ENCODE measurements at regions not wholly inside any gene's neighbourhood (a gene's known extent, or its start where the extent isn't known, plus 50 kb on each side); places are given as distances from the start of the nearest gene placed in this dataset.

DNA sequence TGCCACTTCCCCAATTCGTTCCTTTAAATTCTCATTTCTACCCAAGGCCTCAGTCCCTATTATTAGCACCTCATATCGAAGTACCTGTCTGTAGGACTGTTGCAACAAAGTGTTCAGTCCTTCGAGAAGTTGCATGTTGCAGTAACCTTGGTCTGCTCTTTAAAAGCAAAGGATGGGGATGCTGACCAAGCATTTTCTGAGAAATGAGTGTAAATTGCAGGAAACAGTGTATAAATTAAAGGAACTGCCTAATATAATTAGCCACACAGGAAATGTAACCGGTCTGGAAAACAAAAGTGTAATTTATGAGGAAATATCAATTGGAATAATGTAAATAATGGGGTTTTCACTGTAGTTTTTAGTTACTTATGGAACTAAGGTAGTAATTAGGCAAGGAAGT is 261.9 kb upstream of the ARID1B start:
- ATAC-seq: no peak
- no peak overlapping the region for H3K4me3 Mint-ChIP-seq
- H3K27ac Mint-ChIP-seq: no peak overlapping the region
- DNase-seq: no peak
- peaks cover 4% of the 10 kb centered on the region for H3K9me3 Mint-ChIP-seq (ENCODE audit: low read depth)
- CTCF ChIA-PET: no interaction called here
- no peaks in the 10 kb centered on the region for H3K36me3 Mint-ChIP-seq
- peaks cover 8% of the 10 kb centered on the region for H3K27me3 Mint-ChIP-seq
- H3K4me1 Mint-ChIP-seq: no peaks in the 10 kb centered on the region

- CTCF ChIA-PET: no interaction called here
- no peaks in the 10 kb centered on the region for H3K9me3 Mint-ChIP-seq (ENCODE audit: low read depth)
- no peak overlapping the region for H3K4me3 Mint-ChIP-seq
- no peak for ATAC-seq
- peaks cover 11% of the 10 kb centered on the region for H3K27me3 Mint-ChIP-seq
- peaks cover 3% of the 10 kb centered on the region for H3K4me1 Mint-ChIP-seq
- no peak overlapping the region for H3K27ac Mint-ChIP-seq
- no peak for DNase-seq
- H3K36me3 Mint-ChIP-seq: no peaks in the 10 kb centered on the region
Measured at GRCh38 chr6:156513504-156513903, 263.7 kb upstream of the ARID1B start.

GRCh38 chr6:156511570-156511969 is 265.6 kb upstream of the ARID1B start:
- Mint-ChIP-seq H3K27me3 (peaks cover 15% of the 10 kb centered on the region), H3K36me3 (no peaks in the 10 kb centered on the region), H3K4me3 (no peak overlapping the region), H3K9me3 (ENCODE audit: low read depth) (no peaks in the 10 kb centered on the region), H3K4me1 (peaks cover 3% of the 10 kb centered on the region), H3K27ac (no peak overlapping the region)
- no peak for DNase-seq
- CTCF ChIA-PET: no interaction called here
- ATAC-seq: no peak

DNA sequence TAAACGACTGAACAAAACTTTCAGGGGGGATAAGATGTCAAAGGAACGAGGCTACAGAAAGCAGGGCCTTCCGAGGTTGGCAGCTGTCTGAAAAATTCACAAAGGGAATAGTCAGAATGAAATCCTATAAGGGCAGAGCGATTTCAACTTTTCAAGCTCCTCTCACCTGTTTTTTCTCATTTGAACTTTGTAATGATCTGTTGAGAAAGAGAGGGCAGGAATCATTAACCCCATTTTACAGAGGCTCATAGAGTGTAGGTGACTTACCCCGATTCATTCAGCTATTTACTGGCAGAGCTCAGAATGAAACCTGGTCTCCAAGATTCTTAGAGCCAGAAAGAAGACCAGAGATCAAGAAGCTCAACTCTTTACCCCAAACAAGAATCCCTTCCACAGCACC is 266.1 kb upstream of the ARID1B start:
- Mint-ChIP-seq H3K9me3 (ENCODE audit: low read depth) (no peaks in the 10 kb centered on the region), H3K27ac (no peak overlapping the region), H3K27me3 (peaks cover 15% of the 10 kb centered on the region), H3K36me3 (no peaks in the 10 kb centered on the region), H3K4me1 (peaks cover 3% of the 10 kb centered on the region), H3K4me3 (no peak overlapping the region)
- DNase-seq (no peak), ATAC-seq (no peak)
- CTCF ChIA-PET: no interaction called here

DNA sequence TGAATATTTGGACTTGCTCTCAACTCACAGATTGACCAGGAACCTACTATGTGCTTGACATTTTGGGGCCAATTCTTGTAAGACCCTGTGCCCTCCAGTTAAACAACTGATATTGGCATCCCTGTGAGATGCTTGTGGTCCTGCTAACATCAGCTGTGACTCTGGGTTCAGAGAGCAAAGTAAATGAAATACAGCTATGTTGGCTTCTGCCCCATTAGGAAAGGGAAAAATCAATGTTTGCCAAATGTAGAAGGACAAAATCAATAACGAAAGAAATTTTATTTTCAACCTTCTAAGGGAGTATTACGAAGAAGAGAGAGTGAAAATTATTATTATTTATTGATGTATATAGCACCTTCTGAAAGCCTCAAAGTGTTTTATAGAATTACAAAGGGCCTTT is 266.9 kb upstream of the ARID1B start:
- H3K36me3 Mint-ChIP-seq: no peaks in the 10 kb centered on the region
- ATAC-seq (no peak), DNase-seq (no peak)
- CTCF ChIA-PET: no interaction called here
- H3K9me3 Mint-ChIP-seq (ENCODE audit: low read depth): no peaks in the 10 kb centered on the region
- no peak overlapping the region for H3K27ac Mint-ChIP-seq
- H3K4me3 Mint-ChIP-seq: no peak overlapping the region
- H3K27me3 Mint-ChIP-seq: peaks cover 15% of the 10 kb centered on the region
- peaks cover 3% of the 10 kb centered on the region for H3K4me1 Mint-ChIP-seq

- Mint-ChIP-seq H3K4me1 (peaks cover 3% of the 10 kb centered on the region), H3K9me3 (ENCODE audit: low read depth) (no peaks in the 10 kb centered on the region), H3K4me3 (no peak overlapping the region), H3K27me3 (peaks cover 15% of the 10 kb centered on the region), H3K27ac (no peak overlapping the region), H3K36me3 (no peaks in the 10 kb centered on the region)
- CTCF ChIA-PET: no interaction called here
- DNase-seq (no peak), ATAC-seq (no peak)
Measured at GRCh38 chr6:156509496-156509895, 267.7 kb upstream of the ARID1B start.

DNA sequence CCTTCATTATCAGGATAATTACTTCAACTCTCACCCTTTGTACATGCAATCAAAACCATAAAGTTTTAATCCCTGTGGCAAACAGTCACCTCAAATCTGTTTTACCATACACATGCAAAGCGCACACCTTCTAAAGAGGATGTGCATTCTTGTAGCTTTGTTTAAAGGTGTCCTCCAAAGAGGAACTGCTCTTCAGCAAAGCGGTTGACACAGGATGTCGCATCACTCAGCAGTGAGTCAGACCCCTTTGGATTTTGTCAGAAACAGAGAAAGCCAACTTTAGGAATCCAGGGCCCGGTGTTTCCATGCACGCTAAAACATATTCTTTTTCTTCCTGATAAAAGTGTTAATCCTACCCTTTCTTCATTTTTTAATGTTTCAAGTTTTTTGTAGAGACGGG is 268.3 kb upstream of the ARID1B start:
- ATAC-seq: no peak
- CTCF ChIA-PET: no interaction called here
- H3K27me3 Mint-ChIP-seq: peaks cover 15% of the 10 kb centered on the region

DNA sequence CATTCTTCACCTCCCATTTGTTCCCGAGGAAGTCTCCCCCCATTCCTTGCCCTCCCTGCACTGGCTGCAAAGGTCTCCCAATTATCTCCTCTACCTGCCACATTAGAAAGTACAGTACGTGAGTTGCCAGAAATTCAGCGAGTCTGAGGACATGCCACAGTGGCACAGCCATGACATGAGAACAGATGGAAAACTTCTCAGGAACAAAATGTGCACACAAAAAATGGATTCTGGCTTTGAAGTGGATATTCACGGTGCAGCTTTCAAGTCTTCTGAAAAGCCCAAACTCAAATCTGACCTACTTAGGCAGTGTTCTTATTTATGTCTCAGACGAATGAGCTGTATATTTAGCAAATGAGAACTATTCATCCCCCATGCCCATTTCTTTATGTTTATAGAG is 269.1 kb upstream of the ARID1B start:
- no peaks in the 10 kb centered on the region for H3K36me3 Mint-ChIP-seq
- no peak overlapping the region for H3K4me3 Mint-ChIP-seq
- no peaks in the 10 kb centered on the region for H3K9me3 Mint-ChIP-seq (ENCODE audit: low read depth)
- H3K27me3 Mint-ChIP-seq: peaks cover 15% of the 10 kb centered on the region
- peaks cover 3% of the 10 kb centered on the region for H3K4me1 Mint-ChIP-seq
- ATAC-seq (no peak), DNase-seq (no peak)
- H3K27ac Mint-ChIP-seq: no peak overlapping the region
- CTCF ChIA-PET: no interaction called here

More for the DNA sequence above, 268.3 kb upstream of the ARID1B start:
- Mint-ChIP-seq H3K9me3 (ENCODE audit: low read depth) (no peaks in the 10 kb centered on the region), H3K4me3 (no peak overlapping the region), H3K36me3 (no peaks in the 10 kb centered on the region), H3K27ac (no peak overlapping the region), H3K4me1 (peaks cover 3% of the 10 kb centered on the region)
- no peak for DNase-seq

- ATAC-seq (no peak), DNase-seq (no peak)
- Mint-ChIP-seq H3K4me1 (peaks cover 3% of the 10 kb centered on the region), H3K36me3 (no peaks in the 10 kb centered on the region), H3K4me3 (no peak overlapping the region), H3K27me3 (peaks cover 15% of the 10 kb centered on the region), H3K9me3 (ENCODE audit: low read depth) (no peaks in the 10 kb centered on the region), H3K27ac (no peak overlapping the region)
- CTCF ChIA-PET: no interaction called here
Measured at GRCh38 chr6:156507656-156508055, 269.5 kb upstream of the ARID1B start.

DNA sequence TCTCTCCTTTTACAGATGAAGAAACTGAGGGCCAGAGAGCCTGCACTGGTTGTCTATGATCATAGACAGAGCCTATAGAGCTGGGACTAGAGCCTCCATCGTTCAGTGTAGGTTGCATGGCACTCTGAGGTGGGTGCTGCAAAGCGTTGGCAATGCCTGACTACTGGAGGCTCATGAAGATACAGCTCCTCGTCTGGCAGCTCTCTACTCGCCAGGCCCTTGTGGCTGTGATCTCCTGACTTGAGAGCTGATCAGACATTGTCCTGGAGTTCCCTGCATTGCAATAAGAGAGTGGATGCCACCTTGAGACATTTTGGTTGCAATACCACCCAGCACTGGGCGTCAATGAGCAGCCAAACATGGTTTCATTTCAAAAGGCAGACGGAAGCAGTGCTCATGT is 270.1 kb upstream of the ARID1B start:
- DNase-seq: no peak
- no peaks in the 10 kb centered on the region for H3K36me3 Mint-ChIP-seq
- no peak for ATAC-seq
- H3K4me1 Mint-ChIP-seq: peaks cover 3% of the 10 kb centered on the region
- peaks cover 11% of the 10 kb centered on the region for H3K27me3 Mint-ChIP-seq
- CTCF ChIA-PET: no interaction called here
- H3K4me3 Mint-ChIP-seq: no peak overlapping the region
- H3K27ac Mint-ChIP-seq: no peak overlapping the region
- H3K9me3 Mint-ChIP-seq (ENCODE audit: low read depth): no peaks in the 10 kb centered on the region

DNA sequence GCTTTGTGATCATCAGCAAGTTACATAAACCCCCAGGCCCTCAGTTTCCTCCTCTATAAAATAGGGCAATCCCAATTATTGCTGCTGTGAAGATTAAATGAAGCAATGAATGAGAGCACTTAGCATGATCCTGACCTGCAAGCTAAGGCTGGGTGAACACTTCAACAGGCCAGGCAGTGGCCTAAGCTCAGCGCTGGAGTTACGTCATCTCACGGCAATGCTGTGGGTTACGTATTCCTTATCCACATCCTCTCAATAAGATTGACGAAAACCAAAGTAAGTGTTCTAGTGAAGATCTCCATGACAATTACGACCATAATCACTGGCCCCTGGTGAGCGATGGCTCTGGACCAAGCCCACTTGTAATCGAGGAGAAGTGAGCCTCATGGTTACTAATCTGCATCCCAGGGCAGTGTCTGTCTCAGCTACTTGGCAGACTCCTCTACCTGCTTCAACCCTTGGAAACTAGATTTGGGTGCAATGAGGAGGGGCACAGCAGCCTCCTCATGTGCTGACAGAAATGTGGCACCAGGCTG is 274.1 kb upstream of the ARID1B start:
- ATAC-seq: no peak
- H3K27me3 Mint-ChIP-seq: peaks cover 4% of the 10 kb centered on the region
- H3K27ac Mint-ChIP-seq: no peak overlapping the region
- no peaks in the 10 kb centered on the region for H3K36me3 Mint-ChIP-seq
- H3K4me3 Mint-ChIP-seq: no peak overlapping the region
- no peaks in the 10 kb centered on the region for H3K9me3 Mint-ChIP-seq (ENCODE audit: low read depth)
- no peaks in the 10 kb centered on the region for H3K4me1 Mint-ChIP-seq
- DNase-seq: no peak
- CTCF ChIA-PET: no interaction called here

GRCh38 chr6:156497618-156498017 is 279.6 kb upstream of the ARID1B start:
- H3K4me3 Mint-ChIP-seq: no peak overlapping the region
- H3K4me1 Mint-ChIP-seq: no peaks in the 10 kb centered on the region
- no peaks in the 10 kb centered on the region for H3K9me3 Mint-ChIP-seq (ENCODE audit: low read depth)
- DNase-seq: no peak
- H3K27ac Mint-ChIP-seq: no peak overlapping the region
- ATAC-seq: no peak
- no peaks in the 10 kb centered on the region for H3K36me3 Mint-ChIP-seq
- no peaks in the 10 kb centered on the region for H3K27me3 Mint-ChIP-seq
- CTCF ChIA-PET: no interaction called here

DNA sequence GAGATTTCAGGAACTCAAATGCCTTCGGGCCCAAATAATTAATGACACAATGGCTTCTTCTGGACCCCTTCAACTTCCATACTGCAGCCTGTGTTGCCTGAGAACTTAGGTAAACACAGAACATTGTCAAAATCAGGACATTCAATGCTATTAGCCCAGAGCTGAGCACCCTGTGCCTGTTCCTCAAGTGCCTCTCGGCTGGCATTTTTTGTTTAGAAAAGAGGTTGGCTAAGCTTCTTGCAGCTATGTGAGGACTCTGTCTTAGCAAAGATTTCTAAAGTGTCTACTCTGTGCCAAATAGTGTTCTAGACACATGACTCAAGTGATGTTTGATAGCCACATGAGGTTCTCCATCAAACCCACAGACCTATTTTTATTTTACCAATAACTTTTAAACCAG is 289.3 kb upstream of the ARID1B start:
- no peak overlapping the region for H3K27ac Mint-ChIP-seq
- no peaks in the 10 kb centered on the region for H3K4me1 Mint-ChIP-seq
- no peaks in the 10 kb centered on the region for H3K27me3 Mint-ChIP-seq
- H3K36me3 Mint-ChIP-seq: no peaks in the 10 kb centered on the region
- CTCF ChIA-PET: no interaction called here
- H3K9me3 Mint-ChIP-seq (ENCODE audit: low read depth): no peaks in the 10 kb centered on the region
- DNase-seq: no peak
- no peak overlapping the region for H3K4me3 Mint-ChIP-seq
- no peak for ATAC-seq

GRCh38 chr6:156485150-156485549 is 292.0 kb upstream of the ARID1B start:
- Mint-ChIP-seq H3K4me1 (no peaks in the 10 kb centered on the region), H3K9me3 (ENCODE audit: low read depth) (no peaks in the 10 kb centered on the region), H3K36me3 (no peaks in the 10 kb centered on the region), H3K27ac (no peak overlapping the region), H3K27me3 (no peaks in the 10 kb centered on the region), H3K4me3 (no peak overlapping the region)
- CTCF ChIA-PET: no interaction called here
- ATAC-seq (no peak), DNase-seq (no peak)

GRCh38 chr6:156474507-156475120 is 302.6 kb upstream of the ARID1B start:
- Mint-ChIP-seq H3K4me3 (no peak overlapping the region), H3K27me3 (no peaks in the 10 kb centered on the region), H3K27ac (no peak overlapping the region), H3K4me1 (peaks cover 3% of the 10 kb centered on the region), H3K9me3 (ENCODE audit: low read depth) (no peaks in the 10 kb centered on the region), H3K36me3 (no peaks in the 10 kb centered on the region)
- ATAC-seq (no peak), DNase-seq (no peak)
- CTCF ChIA-PET: no interaction called here

All from activated CD8-positive, alpha-beta memory T cell treated with anti-CD3 and anti-CD28 coated beads, Interleukin-2, amount 10 ng/mL, durations not matched to agents 7 days and 5 days (primary cell).